ENCODE measurements at regions not wholly inside any gene's neighbourhood (a gene's known extent, or its start where the extent isn't known, plus 50 kb on each side); places are given as distances from the start of the nearest gene placed in this dataset.
"Not testable (repeated sequence)": the region's sequence is repeated elsewhere in the genome, so short reads cannot be mapped to it uniquely, and the experiment has no call there.

- TF ChIP-seq EZH2 (IDR thresholded peaks at IDR 0.05; ENCODE audit: low read depth); CTCF (conservative IDR thresholded peaks at IDR 0.05): not testable (repeated sequence)
These were observed 193.5 kb upstream of the ALG10B start for GRCh38 chr12:38123028-38123427.

All from PC-9 (cell line).